ENCODE measurements at regions not wholly inside any gene's neighbourhood (a gene's known extent, or its start where the extent isn't known, plus 50 kb on each side); places are given as distances from the start of the nearest gene placed in this dataset.

DNA sequence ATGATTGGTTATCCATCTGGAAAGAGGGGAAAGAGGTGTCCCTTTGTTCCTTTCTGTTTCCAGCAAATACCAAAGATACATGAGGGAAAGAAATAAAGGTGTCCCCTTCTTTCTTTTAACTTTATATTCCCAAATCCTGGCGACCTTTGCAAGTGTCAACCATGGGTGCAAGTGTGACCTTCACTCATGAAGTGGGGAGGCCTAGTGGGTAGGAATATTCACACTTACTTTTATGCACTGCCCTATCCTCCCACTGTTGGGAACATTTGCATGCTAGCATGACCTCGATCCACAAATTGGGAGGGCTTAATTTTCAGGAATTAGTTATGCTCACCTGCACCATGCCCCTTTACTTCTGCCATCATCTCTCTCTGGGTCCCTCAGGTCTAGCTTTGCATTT lies 70.2 kb upstream of the ZNF804A start:
- no peaks in the 10 kb centered on the region for H3K4me1 ChIP-seq (replicated peaks)
- no peak overlapping the region for H3K27ac ChIP-seq
- H3K9me3 ChIP-seq (replicated peaks): peaks cover 10% of the 10 kb centered on the region
- DNase-seq (ENCODE audit: low read depth in 1 of 2, low spot score in 2 of 2): no peak
- no peak overlapping the region for H3K4me3 ChIP-seq
- no peaks in the 10 kb centered on the region for H3K27me3 ChIP-seq (replicated peaks)
- no peaks in the 10 kb centered on the region for H3K36me3 ChIP-seq

DNA sequence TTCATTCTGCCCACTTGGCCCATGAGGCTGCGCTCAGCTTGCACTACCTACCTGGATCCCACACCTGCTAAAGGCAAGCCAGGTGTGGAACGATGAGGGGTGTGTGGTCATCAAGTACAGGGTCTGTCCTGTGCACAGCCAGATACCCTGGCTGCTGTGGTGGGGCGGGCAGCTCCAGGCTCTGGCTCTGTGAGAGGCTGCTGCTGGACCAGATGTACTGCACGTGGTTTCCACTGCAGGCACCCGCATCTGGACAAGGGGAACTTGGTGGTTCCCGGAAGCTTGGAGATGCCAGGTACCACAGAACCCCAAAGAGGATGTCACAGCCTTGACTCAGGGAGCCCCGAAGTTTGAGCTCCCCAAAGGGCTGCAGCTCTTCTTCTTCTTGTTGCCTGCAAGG lies 68.1 kb upstream of the ZNF804A start:
- no peak overlapping the region for H3K27ac ChIP-seq
- no peak overlapping the region for H3K4me3 ChIP-seq
- H3K4me1 ChIP-seq (replicated peaks): no peaks in the 10 kb centered on the region
- no peaks in the 10 kb centered on the region for H3K36me3 ChIP-seq
- no peaks in the 10 kb centered on the region for H3K27me3 ChIP-seq (replicated peaks)
- H3K9me3 ChIP-seq (replicated peaks): peaks cover 10% of the 10 kb centered on the region
- DNase-seq (ENCODE audit: low read depth in 1 of 2, low spot score in 2 of 2): no peak

DNA sequence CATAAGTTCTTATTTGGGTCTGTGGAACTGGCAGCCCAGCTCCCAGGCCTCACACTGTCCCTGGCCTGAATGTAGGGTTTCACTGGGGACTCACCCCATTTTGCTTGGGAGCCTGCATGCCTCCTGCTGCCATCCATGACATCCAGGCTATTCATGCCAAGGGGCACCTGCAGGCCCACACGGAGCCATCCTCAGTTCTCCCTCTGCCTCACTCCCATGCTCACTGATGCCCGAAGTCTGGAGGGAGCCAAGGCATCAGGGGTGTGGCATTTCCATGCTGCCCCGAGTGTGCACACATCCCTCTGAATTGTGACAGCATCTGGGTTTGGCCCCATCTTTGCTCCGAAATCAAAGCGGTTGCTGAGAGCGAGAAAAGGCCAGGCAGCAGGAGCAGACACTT lies 67.4 kb upstream of the ZNF804A start:
- no peak for DNase-seq (ENCODE audit: low read depth in 1 of 2, low spot score in 2 of 2)
- no peaks in the 10 kb centered on the region for H3K4me1 ChIP-seq (replicated peaks)
- no peak overlapping the region for H3K4me3 ChIP-seq
- H3K27ac ChIP-seq: no peak overlapping the region
- no peaks in the 10 kb centered on the region for H3K27me3 ChIP-seq (replicated peaks)
- H3K36me3 ChIP-seq: no peaks in the 10 kb centered on the region
- H3K9me3 ChIP-seq (replicated peaks): peaks cover 10% of the 10 kb centered on the region

DNA sequence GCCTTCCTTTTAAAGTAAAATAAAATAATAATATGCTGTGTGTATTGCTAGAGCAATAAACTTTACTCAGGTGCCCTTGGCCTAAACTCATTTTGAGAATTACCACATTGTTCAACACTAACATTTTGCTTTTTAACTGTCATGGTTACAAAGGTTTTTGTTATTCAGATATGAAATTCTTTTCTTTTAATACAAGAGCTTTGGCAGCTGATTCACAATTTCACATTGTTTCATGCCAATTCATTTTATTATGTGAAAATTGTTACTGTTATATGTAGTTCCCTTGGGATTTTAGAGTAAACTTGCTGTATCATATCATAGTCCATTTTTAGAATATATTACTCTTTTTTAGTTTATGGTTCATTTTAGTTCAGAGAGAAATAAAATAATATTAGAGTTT lies 65.8 kb upstream of the ZNF804A start:
- no peaks in the 10 kb centered on the region for H3K27me3 ChIP-seq (replicated peaks)
- no peaks in the 10 kb centered on the region for H3K4me1 ChIP-seq (replicated peaks)
- H3K36me3 ChIP-seq: no peaks in the 10 kb centered on the region
- no peak for DNase-seq (ENCODE audit: low read depth in 1 of 2, low spot score in 2 of 2)
- H3K9me3 ChIP-seq (replicated peaks): peaks cover 6% of the 10 kb centered on the region
- H3K27ac ChIP-seq: no peak overlapping the region
- no peak overlapping the region for H3K4me3 ChIP-seq

DNA sequence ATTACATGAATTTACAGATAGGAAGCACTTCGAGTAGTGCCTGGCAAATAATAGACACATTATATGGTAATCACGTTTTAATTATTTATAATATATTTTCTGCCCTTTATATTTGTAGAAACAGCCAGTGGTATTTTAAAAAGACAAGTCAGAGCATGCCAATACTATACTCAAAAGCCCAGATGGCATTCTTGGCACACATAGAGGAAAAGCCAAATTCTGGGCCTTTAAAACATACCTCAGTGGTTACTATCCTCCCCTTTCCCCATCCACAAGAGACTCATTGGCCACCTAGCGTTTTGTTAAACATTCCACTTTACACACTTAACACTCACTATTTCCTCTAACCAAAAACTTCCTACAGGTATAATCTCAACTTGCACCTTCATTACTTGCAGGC lies 63.3 kb upstream of the ZNF804A start:
- H3K36me3 ChIP-seq: no peaks in the 10 kb centered on the region
- no peak overlapping the region for H3K4me3 ChIP-seq
- no peak for DNase-seq (ENCODE audit: low read depth in 1 of 2, low spot score in 2 of 2)
- H3K27me3 ChIP-seq (replicated peaks): no peaks in the 10 kb centered on the region
- H3K9me3 ChIP-seq (replicated peaks): no peaks in the 10 kb centered on the region
- H3K4me1 ChIP-seq (replicated peaks): no peaks in the 10 kb centered on the region
- no peak overlapping the region for H3K27ac ChIP-seq

DNA sequence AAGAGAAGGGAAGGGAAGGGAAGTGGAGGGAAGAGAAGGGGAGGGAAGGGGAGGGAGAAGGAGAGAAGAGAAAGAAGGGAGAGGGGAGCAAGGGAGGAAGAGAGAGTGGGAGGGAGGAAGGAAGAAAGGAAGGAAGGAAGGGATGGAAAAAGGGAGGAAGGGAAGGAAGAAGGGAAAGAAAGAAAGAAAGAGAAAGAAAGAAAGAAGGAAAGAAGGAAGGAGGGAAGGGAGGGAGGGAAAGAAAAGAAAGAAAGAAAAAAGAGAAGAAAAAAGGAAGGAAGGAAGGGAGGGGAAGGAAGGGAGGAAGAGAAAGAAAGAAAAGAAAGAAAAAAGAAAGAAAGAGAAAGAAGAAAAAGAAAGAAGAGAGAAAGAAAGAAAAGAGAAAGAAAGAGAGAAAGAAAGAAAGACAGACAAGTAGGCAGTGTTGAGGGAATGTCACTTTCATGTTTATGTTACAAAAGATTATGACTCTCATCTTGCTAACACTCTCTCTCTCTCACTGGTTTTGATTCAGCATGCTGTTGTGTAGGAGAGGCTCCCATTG lies 58.0 kb upstream of the ZNF804A start:
- Histone ChIP-seq H3K4me1 (replicated peaks) (no peaks in the 10 kb centered on the region), H3K27ac (no peak overlapping the region), H3K36me3 (no peaks in the 10 kb centered on the region), H3K9me3 (replicated peaks) (no peaks in the 10 kb centered on the region), H3K4me3 (no peak overlapping the region), H3K27me3 (replicated peaks) (no peaks in the 10 kb centered on the region)
- no peak for DNase-seq (ENCODE audit: low read depth in 1 of 2, low spot score in 2 of 2)

DNA sequence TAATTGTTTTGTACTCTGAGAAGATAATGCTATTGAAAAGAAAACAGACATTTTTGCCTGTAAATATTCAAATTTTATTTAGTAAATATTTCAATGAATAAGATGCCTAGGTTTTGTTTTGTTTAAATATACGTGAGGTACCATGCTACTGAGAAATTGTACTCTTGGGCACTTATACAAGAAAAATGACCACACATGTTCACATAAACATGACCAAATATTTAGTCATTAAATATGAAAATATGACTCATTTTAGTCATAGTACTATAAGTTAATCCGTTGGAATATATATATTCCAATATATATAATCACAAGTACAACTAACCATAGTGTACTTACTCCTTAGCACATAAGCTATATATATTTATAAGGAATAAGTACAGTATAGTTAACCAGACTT lies 56.7 kb upstream of the ZNF804A start:
- Histone ChIP-seq H3K4me3 (no peak overlapping the region), H3K4me1 (replicated peaks) (no peaks in the 10 kb centered on the region), H3K27me3 (replicated peaks) (no peaks in the 10 kb centered on the region), H3K27ac (no peak overlapping the region), H3K36me3 (no peaks in the 10 kb centered on the region), H3K9me3 (replicated peaks) (no peaks in the 10 kb centered on the region)
- DNase-seq (ENCODE audit: low read depth in 1 of 2, low spot score in 2 of 2): no peak

DNA sequence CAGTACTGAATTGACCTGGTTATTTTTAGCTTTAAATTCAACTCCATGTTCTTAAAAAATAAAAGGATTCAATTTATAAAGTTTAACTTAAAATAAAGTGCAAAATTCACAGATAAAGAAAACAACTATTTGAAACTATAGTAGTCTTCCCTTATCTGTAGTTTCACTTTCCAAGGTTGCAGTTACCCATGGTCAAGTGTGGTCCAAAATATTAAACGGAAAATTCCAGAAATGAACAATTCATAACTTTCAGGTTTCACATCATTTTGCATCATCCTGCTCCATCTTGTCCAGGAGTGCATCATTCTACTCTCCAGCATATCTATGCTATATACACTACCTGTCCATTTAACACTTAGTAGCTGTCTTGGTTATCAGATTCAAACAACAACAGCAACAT lies 54.5 kb upstream of the ZNF804A start:
- Histone ChIP-seq H3K27me3 (replicated peaks) (no peaks in the 10 kb centered on the region), H3K4me3 (no peak overlapping the region), H3K36me3 (no peaks in the 10 kb centered on the region), H3K27ac (no peak overlapping the region), H3K4me1 (replicated peaks) (no peaks in the 10 kb centered on the region), H3K9me3 (replicated peaks) (no peaks in the 10 kb centered on the region)
- no peak for DNase-seq (ENCODE audit: low read depth in 1 of 2, low spot score in 2 of 2)
